Keratinocyte (primary cell): ENCODE measurements at regions not wholly inside any gene's neighbourhood (a gene's known extent, or its start where the extent isn't known, plus 50 kb on each side); places are given as distances from the start of the nearest gene placed in this dataset.

Source experiments
- EZH2 ChIP-seq: IDR thresholded peaks from one replicate; pipeline ENCODE4 v1.6.1; 2012; ENCODE audit warnings: inconsistent platforms, mild to moderate bottlenecking, low read length, moderate library complexity
- TF ChIP-seq, protein P1 (sequence below), 3 experiments: IDR thresholded peaks in 1 of 3; conservative IDR thresholded peaks in 1 of 3; optimal IDR thresholded peaks in 1 of 3; 2 replicates in 2 of 3; 3 replicates in 1 of 3; pipeline versions ENCODE3 to v1.5.1; 2011; ENCODE audit warnings: low read length in 3 of 3, mild to moderate bottlenecking in 3 of 3, moderate library complexity in 2 of 3, control low read depth in 1 of 3, inconsistent platforms in 1 of 3; ENCODE audit not compliant: insufficient read depth in 2 of 3; ENCODE audit errors: extremely low read depth in 1 of 3

DNA sequence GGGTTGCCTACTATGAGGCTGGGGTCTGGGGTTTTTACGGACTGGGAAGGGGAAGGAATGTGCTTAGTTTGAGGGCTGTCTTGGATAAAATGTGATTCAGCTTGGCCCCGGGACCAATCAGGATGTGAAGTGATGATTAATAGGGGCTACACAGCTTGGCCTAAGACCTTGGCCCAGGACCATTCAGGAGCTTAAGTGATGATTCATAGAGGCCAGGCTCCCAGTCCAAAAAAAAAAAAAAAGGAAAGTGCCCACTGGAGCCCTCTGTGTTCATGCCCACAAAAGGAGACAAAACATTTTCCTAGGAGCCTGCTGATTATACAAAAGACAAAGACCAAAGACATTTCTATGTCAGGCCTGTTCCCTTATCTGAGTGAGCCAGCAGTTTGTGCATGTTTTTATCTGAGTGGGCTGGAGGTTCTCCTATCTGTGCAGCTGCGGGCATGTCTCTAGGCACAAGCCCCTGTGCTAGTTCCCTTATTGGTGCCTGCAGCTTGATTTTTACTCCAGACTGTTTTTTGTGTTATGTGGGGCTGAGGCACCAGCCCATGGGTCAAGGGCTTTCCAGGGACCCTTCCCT lies 898.2 kb upstream of the GOT2 start:
- TF ChIP-seq, protein P1, sequence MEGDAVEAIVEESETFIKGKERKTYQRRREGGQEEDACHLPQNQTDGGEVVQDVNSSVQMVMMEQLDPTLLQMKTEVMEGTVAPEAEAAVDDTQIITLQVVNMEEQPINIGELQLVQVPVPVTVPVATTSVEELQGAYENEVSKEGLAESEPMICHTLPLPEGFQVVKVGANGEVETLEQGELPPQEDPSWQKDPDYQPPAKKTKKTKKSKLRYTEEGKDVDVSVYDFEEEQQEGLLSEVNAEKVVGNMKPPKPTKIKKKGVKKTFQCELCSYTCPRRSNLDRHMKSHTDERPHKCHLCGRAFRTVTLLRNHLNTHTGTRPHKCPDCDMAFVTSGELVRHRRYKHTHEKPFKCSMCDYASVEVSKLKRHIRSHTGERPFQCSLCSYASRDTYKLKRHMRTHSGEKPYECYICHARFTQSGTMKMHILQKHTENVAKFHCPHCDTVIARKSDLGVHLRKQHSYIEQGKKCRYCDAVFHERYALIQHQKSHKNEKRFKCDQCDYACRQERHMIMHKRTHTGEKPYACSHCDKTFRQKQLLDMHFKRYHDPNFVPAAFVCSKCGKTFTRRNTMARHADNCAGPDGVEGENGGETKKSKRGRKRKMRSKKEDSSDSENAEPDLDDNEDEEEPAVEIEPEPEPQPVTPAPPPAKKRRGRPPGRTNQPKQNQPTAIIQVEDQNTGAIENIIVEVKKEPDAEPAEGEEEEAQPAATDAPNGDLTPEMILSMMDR (optimal IDR thresholded peaks at IDR 0.05 in 1 of 3, IDR thresholded peaks at IDR 0.05 in 1 of 3, conservative IDR thresholded peaks at IDR 0.05 in 1 of 3; ENCODE audit: extremely low read depth in 1 of 3, insufficient read depth in 2 of 3, low read length in 3 of 3) = no peak
- no peak for TF ChIP-seq EZH2
